Heart right ventricle (tissue), 16 donors: ENCODE measurements at regions not wholly inside any gene's neighbourhood (a gene's known extent, or its start where the extent isn't known, plus 50 kb on each side); places are given as distances from the start of the nearest gene placed in this dataset.

ENCODE experiments used
- ATAC-seq, 8 donors: fragments of 200-7000 bp; cut with Tn5 transposase; one replicate each; pipeline ENCODE4 v1.9.1; 2020; ENCODE audit warnings: mild to moderate bottlenecking in 8 of 8, moderate library complexity in 8 of 8, moderate number of reproducible peaks in 1 of 8
- DNase-seq, 2 donors: peaks; one replicate each; pipeline ENCODE4 v3.0.0-alpha.2; 2020
- H3K27ac ChIP-seq, 10 donors: fragments of 200-600 bp; sonication (generic) in 2 of 10; one replicate each; pipeline versions ENCODE4 v1.5.0 to v1.8.0; 2020 to 2022; ENCODE audit warnings: mild to moderate bottlenecking in 3 of 10
- H3K27me3 ChIP-seq, 7 donors: fragments of 200-600 bp; one replicate each; pipeline ENCODE4 v1.8.0; 2021 to 2022; ENCODE audit warnings: mild to moderate bottlenecking in 2 of 7
- H3K36me3 ChIP-seq, 9 donors: fragments of 200-600 bp; sonication (generic) in 1 of 9; one replicate each; pipeline versions ENCODE4 v1.5.0 to v1.8.0; 2020 to 2022; ENCODE audit warnings: mild to moderate bottlenecking in 2 of 9
- H3K4me1 ChIP-seq, 9 donors: fragments of 200-600 bp; sonication (generic) in 1 of 9; one replicate each; pipeline versions ENCODE4 v1.5.0 to v1.8.0; 2020 to 2022; ENCODE audit warnings: mild to moderate bottlenecking in 4 of 9
- H3K4me3 ChIP-seq, 10 donors: fragments of 200-600 bp; sonication (generic) in 2 of 10; one replicate each; pipeline versions ENCODE4 v1.5.0 to v1.8.0; 2020 to 2022; ENCODE audit warnings: mild to moderate bottlenecking in 7 of 10, moderate library complexity in 2 of 10
- H3K9me3 ChIP-seq, 11 donors: fragments of 200-600 bp in 10 of 11; sonication (generic) in 2 of 11; one replicate each; pipeline versions ENCODE4 v1.5.0 to v1.8.0; 2013 to 2022; ENCODE audit warnings: mild to moderate bottlenecking in 2 of 11, control low read depth in 1 of 11, moderate library complexity in 1 of 11
- CTCF ChIP-seq, 9 donors: fragments of 200-600 bp; sonication (generic) in 2 of 9; IDR thresholded peaks; one replicate each; pipeline versions ENCODE4 v1.5.0 to v1.8.0; 2021 to 2022; ENCODE audit warnings: antibody characterized with exemption in 9 of 9, mild to moderate bottlenecking in 5 of 9, moderate library complexity in 1 of 9
- WGBS, 2 donors: extraction: QIAGEN DNeasy Blood & Tissue Kit; methylation state at CpG; one replicate each; pipeline ENCODE4 v1.1.7; 2013; ENCODE audit warnings: inconsistent platforms in 1 of 2; 5-methylcytosine and 5-hydroxymethylcytosine counted together
- intact Hi-C, 10 donors: fragments of 100-400 bp; cut with DNase I; formaldehyde crosslinking; loops; one replicate each; pipeline versions ENCODE4 v1.11.1 to v1.14.2; 2022
- donor health status: Arrhythmogenic right ventricular cardiomyopathy.
- donor health status: ischemic (EF 13 %, LVEDD 7.1; RV severe dilation, severe dysfunction).
- donor health status: healthy with polysubstance abuse.
- donor health status: DM: no; HTN: yes; CAD: no.
- donor health status: DM: no; HTN: no; CAD: no.
- donor health status: ischemic (EF 25% LVEDD 6.9; RV normal size, moderate dysfunction).
- donor health status: ischemic (EF 25% LVEDD 5.7; RV mildly dilated, moderate dysfunction).
- donor health status: healthy.
- donor health status: DM: yes; HTN: yes; CAD: no.
- donor health status: Ischemic cardiomyopathy.
- donor health status: ischemic (EF 35%, LVEDD 5.7; RV mildly dilated, moderate dysfunction).
- donor health status: nonischemic (EF 11% LVEDD 7.7; RV severe dilation, severe dysfunction).
- donor health status: DM: yes; HTN: yes; CAD: no.
- donor health status: PGD.
- donor health status: ischemic (EF 29% LVEDD 5.4; RV normal size, mild dysfunction).
- donor health status: nonischemic (EF 23%, LVEDD 6.1; RV moderate dilation, normal function).

- intact Hi-C loops, result loop anchor here in 1 of 10 donors (10.0 kb wide), 1 partner anchor 1169 kb away; no protein-coding TSS in a partner anchor
- Histone ChIP-seq H3K4me3 (no peak overlapping the region), H3K4me1 (no peaks in the 10 kb centered on the region), H3K36me3 (no peaks in the 10 kb centered on the region), H3K27me3 (no peaks in the 10 kb centered on the region), H3K27ac (no peak overlapping the region), H3K9me3 (peaks cover 0 to 17% (median 0%) of the 10 kb centered on the region in 11 donors)
- WGBS, 2 donors, result 78% methylated on average over 2 of the region's 2 CpGs
- DNase-seq (no peak), ATAC-seq (no peak)
- TF ChIP-seq CTCF (IDR thresholded peaks at IDR 0.05), result no peak
Observed at GRCh38 chr16:62583414-62583813, 547.2 kb upstream of the CDH8 start.

- Histone ChIP-seq H3K4me1 (no peaks in the 10 kb centered on the region), H3K27ac (no peak overlapping the region), H3K36me3 (no peaks in the 10 kb centered on the region), H3K27me3 (no peaks in the 10 kb centered on the region), H3K4me3 (no peak overlapping the region), H3K9me3 (no peaks in the 10 kb centered on the region)
- DNase-seq (no peak), ATAC-seq (no peak)
- TF ChIP-seq CTCF (IDR thresholded peaks at IDR 0.05), result no peak
- WGBS, 2 donors, result 89 to 100% methylated on average over 1 of the region's 1 CpG
- intact Hi-C loops, result no loop called here
Observed at GRCh38 chr16:62573466-62573865, 537.2 kb upstream of the CDH8 start.

DNA sequence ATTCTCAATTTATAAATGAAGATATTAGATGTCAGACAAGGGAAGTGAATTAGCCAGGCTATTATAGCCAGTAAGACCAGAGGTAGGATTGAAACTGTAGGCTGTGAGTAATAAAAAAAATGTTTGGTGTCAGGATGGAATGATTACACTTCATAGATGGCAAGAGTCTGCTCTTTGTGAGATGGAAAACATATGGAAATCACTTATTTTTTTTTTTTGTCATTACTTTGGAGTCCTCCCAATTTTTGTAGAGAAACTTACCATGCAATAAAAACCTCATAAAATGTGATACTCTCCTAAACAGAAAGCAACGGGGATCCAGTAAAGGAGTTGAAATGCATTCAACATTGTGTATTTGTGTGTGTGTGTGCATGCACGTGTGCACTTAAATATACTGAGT, 532.7 kb upstream of the CDH8 start:
- Histone ChIP-seq H3K27ac (no peak overlapping the region), H3K36me3 (no peaks in the 10 kb centered on the region), H3K4me1 (no peaks in the 10 kb centered on the region), H3K9me3 (no peaks in the 10 kb centered on the region), H3K4me3 (no peak overlapping the region), H3K27me3 (no peaks in the 10 kb centered on the region)
- ATAC-seq (no peak), DNase-seq (no peak)
- TF ChIP-seq CTCF (IDR thresholded peaks at IDR 0.05), result no peak
- intact Hi-C loops, result no loop called here
- WGBS, 2 donors, result 73 to 80% methylated on average over 2 of the region's 2 CpGs

GRCh38 chr16:62565706-62566105, 529.5 kb upstream of the CDH8 start:
- H3K4me1 ChIP-seq, result no peaks in the 10 kb centered on the region
- 80 to 83% methylated on average over 1 of the region's 1 CpG for WGBS, 2 donors
- no peak for ATAC-seq
- no peaks in the 10 kb centered on the region for H3K36me3 ChIP-seq
- H3K27ac ChIP-seq, result no peak overlapping the region
- H3K27me3 ChIP-seq, result no peaks in the 10 kb centered on the region
- H3K4me3 ChIP-seq, result no peak overlapping the region
- H3K9me3 ChIP-seq, result no peaks in the 10 kb centered on the region
- TF ChIP-seq CTCF (IDR thresholded peaks at IDR 0.05), result no peak
- intact Hi-C loops, result no loop called here
- no peak for DNase-seq

- no peak for ATAC-seq
Observed at GRCh38 chr16:62564291-62564690, 528.1 kb upstream of the CDH8 start.

More at GRCh38 chr16:62564291-62564690, 528.1 kb upstream of the CDH8 start:
- Histone ChIP-seq H3K9me3 (no peaks in the 10 kb centered on the region), H3K4me1 (no peaks in the 10 kb centered on the region), H3K36me3 (no peaks in the 10 kb centered on the region), H3K4me3 (no peak overlapping the region), H3K27me3 (no peaks in the 10 kb centered on the region), H3K27ac (no peak overlapping the region)
- no peak for TF ChIP-seq CTCF (IDR thresholded peaks at IDR 0.05)
- no peak for DNase-seq
- intact Hi-C loops, result no loop called here
- 52 to 73% methylated on average over 2 of the region's 2 CpGs for WGBS, 2 donors
